ENCODE measurements at regions not wholly inside any gene's neighbourhood (a gene's known extent, or its start where the extent isn't known, plus 50 kb on each side); places are given as distances from the start of the nearest gene placed in this dataset.

DNA sequence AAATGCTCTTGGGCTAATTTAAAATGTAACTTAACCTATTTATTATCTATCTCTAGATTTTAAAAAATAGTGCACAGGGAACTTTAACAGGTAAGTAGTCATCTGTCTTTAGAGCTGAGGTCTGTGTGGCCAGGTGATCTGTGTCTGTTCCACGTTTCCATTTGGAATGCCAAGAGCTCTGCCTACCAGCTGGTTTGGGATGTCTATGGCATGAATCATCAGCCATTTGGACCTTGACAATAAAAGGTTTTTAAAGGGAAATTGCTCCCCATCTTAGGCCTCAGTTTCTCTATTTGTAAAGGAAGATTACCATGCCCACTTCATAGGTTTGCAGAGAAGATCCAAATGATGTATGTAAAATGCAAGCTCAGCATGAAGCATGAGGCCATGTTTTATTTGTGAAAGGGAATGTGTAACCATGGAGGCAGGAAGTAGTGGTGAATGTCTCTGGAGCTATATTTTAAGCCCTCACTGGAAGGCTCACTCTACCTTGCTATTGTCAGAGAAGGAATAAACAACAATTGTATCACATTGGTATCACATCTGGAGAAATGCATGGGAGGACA, 548.1 kb upstream of the LMCD1 start:
- TF ChIP-seq CTCF (IDR thresholded peaks at IDR 0.05) (no peak), POLR2A (IDR thresholded peaks at IDR 0.05) (no peak)

Measured in upper lobe of left lung (tissue), 4 donors.